ENCODE measurements at regions not wholly inside any gene's neighbourhood (a gene's known extent, or its start where the extent isn't known, plus 50 kb on each side); places are given as distances from the start of the nearest gene placed in this dataset.

DNA sequence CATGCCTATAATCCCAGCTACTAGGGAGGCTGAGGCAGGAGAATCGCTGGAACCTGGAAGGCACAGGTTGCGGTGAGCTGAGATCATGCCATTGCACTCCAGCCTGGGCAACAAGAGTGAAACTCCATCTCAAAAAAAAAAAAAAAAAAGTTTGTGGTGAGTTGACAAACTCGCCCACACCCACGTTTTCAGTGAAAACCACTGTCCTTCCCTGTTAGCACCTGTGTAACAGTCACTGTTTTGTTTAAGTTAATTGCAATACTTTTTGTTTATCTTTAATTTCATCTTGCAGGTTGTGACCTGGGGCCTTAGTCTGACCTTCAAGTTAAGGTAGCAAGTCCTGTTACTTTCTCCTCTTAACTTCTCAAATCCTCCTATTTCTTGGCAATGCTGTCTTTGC, 65.5 kb upstream of the SKOR2 start:
- TF ChIP-seq, protein P1, sequence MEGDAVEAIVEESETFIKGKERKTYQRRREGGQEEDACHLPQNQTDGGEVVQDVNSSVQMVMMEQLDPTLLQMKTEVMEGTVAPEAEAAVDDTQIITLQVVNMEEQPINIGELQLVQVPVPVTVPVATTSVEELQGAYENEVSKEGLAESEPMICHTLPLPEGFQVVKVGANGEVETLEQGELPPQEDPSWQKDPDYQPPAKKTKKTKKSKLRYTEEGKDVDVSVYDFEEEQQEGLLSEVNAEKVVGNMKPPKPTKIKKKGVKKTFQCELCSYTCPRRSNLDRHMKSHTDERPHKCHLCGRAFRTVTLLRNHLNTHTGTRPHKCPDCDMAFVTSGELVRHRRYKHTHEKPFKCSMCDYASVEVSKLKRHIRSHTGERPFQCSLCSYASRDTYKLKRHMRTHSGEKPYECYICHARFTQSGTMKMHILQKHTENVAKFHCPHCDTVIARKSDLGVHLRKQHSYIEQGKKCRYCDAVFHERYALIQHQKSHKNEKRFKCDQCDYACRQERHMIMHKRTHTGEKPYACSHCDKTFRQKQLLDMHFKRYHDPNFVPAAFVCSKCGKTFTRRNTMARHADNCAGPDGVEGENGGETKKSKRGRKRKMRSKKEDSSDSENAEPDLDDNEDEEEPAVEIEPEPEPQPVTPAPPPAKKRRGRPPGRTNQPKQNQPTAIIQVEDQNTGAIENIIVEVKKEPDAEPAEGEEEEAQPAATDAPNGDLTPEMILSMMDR (IDR thresholded peaks at IDR 0.05): no peak
- no peak for ATAC-seq (ENCODE audit: insufficient number of reproducible peaks, low FRiP score, low read depth)
- no peak for DNase-seq (ENCODE audit: low spot score)
- Histone ChIP-seq H3K36me3 (no peaks in the 10 kb centered on the region), H3K27ac (no peak overlapping the region), H3K4me1 (ENCODE audit: control insufficient read depth in 1 of 2, low read depth in 2 of 2) (no peaks in the 10 kb centered on the region), H3K9me3 (no peaks in the 10 kb centered on the region), H3K27me3 (replicated peaks; ENCODE audit: insufficient read depth) (no peaks in the 10 kb centered on the region), H3K4me3 (no peak overlapping the region)

DNA sequence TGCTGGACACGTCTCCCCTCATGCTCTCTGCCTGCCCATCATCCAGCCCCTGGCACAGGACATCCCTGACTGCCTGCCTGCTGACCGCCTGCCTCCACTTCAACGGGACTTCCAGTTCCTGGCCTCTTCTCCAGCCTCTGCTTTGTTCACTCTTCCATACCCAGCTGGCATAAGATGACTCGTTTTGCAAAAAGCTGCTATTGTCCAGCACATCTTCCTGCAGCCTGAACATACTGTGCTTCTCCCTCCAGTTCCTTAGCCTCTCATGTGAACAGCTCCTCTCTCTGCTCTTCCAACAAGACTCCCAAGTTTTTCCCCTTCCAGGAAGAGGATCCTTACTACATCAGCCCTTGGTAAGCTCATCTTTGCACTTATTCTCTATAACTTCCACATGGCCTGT, 62.4 kb upstream of the SKOR2 start:
- TF ChIP-seq, protein P1 (IDR thresholded peaks at IDR 0.05): no peak

DNA sequence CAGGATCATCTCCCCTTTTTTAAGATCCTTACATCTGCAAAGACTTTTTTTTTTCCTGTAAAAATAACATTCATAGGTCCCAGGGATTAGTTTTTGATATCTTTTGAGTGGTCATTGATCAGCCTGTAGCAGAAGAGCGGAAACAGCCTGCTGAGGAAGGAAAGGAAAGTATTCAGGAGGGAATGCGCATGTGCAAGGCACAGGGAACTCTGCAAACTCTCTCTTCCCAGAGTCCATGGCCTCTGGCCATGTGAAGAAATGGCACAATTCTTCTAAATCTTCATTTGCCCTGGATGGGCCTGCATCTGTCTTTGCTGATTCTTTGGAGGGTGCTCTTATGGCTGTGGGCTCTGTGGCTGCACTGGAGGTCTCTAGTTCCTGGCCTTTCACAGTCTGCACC, 60.1 kb upstream of the SKOR2 start:
- H3K36me3 ChIP-seq: no peaks in the 10 kb centered on the region
- no peaks in the 10 kb centered on the region for H3K9me3 ChIP-seq
- no peaks in the 10 kb centered on the region for H3K4me1 ChIP-seq (ENCODE audit: control insufficient read depth in 1 of 2, low read depth in 2 of 2)
- no peak overlapping the region for H3K4me3 ChIP-seq
- TF ChIP-seq, protein P1 (IDR thresholded peaks at IDR 0.05): no peak
- DNase-seq (ENCODE audit: low spot score) (no peak), ATAC-seq (ENCODE audit: insufficient number of reproducible peaks, low FRiP score, low read depth) (no peak)
- no peak overlapping the region for H3K27ac ChIP-seq
- H3K27me3 ChIP-seq (replicated peaks; ENCODE audit: insufficient read depth): no peaks in the 10 kb centered on the region

More for the DNA sequence above, 62.4 kb upstream of the SKOR2 start:
- no peaks in the 10 kb centered on the region for H3K36me3 ChIP-seq
- no peak for DNase-seq (ENCODE audit: low spot score)
- H3K9me3 ChIP-seq: no peaks in the 10 kb centered on the region
- no peaks in the 10 kb centered on the region for H3K27me3 ChIP-seq (replicated peaks; ENCODE audit: insufficient read depth)
- no peak for ATAC-seq (ENCODE audit: insufficient number of reproducible peaks, low FRiP score, low read depth)
- no peak overlapping the region for H3K27ac ChIP-seq
- no peak overlapping the region for H3K4me3 ChIP-seq
- no peaks in the 10 kb centered on the region for H3K4me1 ChIP-seq (ENCODE audit: control insufficient read depth in 1 of 2, low read depth in 2 of 2)

Data from thoracic aorta (tissue), 2 donors.